ENCODE measurements at regions not wholly inside any gene's neighbourhood (a gene's known extent, or its start where the extent isn't known, plus 50 kb on each side); places are given as distances from the start of the nearest gene placed in this dataset.
A peak's percentile ranks its signal among the peaks of the same experiment; 100 is the strongest.

- TF ChIP-seq ZNF784 (CRISPR knock-in tag; IDR thresholded peaks at IDR 0.05; ENCODE audit: borderline replicate concordance) (no peak), CENPT (CRISPR knock-in tag; IDR thresholded peaks at IDR 0.05; ENCODE audit: low read depth) (no peak), ZKSCAN1 (IDR thresholded peaks at IDR 0.05; ENCODE audit: low read length) (no peak), SP1 (IDR thresholded peaks at IDR 0.05) (no peak), SP1 (CRISPR knock-in tag; IDR thresholded peaks at IDR 0.05) (0 out of 2 replicates have a peak, but pooled peaks have one; percentile 18), MED8 (CRISPR knock-in tag; IDR thresholded peaks at IDR 0.05; ENCODE audit: insufficient replicate concordance) (no peak), PLSCR1 (CRISPR knock-in tag; IDR thresholded peaks at IDR 0.05; ENCODE audit: borderline replicate concordance) (no peak), MEIS1 (CRISPR knock-in tag; IDR thresholded peaks at IDR 0.05; ENCODE audit: borderline replicate concordance) (no peak), ZNF275 (CRISPR knock-in tag; IDR thresholded peaks at IDR 0.05; ENCODE audit: borderline replicate concordance) (no peak), PCBP2 (optimal IDR thresholded peaks at IDR 0.05; ENCODE audit: low read depth, low read length, poor library complexity, severe bottlenecking) (no peak)
- TF ChIP-seq, protein P1, sequence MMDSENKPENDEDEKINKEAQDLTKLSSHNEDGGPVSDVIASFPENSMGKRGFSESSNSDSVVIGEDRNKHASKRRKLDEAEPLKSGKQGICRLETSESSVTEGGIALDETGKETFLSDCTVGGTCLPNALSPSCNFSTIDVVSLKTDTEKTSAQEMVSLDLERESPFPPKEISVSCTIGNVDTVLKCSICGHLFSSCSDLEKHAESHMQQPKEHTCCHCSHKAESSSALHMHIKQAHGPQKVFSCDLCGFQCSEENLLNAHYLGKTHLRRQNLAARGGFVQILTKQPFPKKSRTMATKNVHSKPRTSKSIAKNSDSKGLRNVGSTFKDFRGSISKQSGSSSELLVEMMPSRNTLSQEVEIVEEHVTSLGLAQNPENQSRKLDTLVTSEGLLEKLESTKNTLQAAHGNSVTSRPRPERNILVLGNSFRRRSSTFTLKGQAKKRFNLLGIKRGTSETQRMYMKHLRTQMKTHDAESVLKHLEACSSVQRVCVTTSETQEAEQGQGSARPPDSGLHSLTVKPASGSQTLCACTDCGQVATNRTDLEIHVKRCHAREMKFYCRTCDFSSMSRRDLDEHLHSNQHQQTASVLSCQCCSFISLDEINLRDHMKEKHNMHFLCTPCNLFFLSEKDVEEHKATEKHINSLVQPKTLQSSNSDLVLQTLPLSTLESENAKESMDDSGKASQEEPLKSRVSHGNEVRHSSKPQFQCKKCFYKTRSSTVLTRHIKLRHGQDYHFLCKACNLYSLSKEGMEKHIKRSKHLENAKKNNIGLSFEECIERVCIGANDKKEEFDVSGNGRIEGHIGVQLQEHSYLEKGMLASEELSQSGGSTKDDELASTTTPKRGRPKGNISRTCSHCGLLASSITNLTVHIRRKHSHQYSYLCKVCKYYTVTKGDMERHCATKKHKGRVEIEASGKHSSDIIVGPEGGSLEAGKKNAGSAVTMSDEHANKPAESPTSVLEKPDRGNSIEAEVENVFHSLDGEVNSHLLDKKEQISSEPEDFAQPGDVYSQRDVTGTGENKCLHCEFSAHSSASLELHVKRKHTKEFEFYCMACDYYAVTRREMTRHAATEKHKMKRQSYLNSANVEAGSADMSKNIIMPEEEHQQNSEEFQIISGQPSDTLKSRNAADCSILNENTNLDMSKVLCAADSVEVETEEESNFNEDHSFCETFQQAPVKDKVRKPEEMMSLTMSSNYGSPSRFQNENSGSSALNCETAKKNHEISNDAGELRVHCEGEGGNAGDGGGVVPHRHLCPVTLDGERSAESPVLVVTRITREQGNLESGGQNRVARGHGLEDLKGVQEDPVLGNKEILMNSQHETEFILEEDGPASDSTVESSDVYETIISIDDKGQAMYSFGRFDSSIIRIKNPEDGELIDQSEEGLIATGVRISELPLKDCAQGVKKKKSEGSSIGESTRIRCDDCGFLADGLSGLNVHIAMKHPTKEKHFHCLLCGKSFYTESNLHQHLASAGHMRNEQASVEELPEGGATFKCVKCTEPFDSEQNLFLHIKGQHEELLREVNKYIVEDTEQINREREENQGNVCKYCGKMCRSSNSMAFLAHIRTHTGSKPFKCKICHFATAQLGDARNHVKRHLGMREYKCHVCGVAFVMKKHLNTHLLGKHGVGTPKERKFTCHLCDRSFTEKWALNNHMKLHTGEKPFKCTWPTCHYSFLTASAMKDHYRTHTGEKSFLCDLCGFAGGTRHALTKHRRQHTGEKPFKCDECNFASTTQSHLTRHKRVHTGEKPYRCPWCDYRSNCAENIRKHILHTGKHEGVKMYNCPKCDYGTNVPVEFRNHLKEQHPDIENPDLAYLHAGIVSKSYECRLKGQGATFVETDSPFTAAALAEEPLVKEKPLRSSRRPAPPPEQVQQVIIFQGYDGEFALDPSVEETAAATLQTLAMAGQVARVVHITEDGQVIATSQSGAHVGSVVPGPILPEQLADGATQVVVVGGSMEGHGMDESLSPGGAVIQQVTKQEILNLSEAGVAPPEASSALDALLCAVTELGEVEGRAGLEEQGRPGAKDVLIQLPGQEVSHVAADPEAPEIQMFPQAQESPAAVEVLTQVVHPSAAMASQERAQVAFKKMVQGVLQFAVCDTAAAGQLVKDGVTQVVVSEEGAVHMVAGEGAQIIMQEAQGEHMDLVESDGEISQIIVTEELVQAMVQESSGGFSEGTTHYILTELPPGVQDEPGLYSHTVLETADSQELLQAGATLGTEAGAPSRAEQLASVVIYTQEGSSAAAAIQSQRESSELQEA (CRISPR knock-in tag; IDR thresholded peaks at IDR 0.05; ENCODE audit: not compliant biosample characterization): no peak
- TF ChIP-seq, protein P2, sequence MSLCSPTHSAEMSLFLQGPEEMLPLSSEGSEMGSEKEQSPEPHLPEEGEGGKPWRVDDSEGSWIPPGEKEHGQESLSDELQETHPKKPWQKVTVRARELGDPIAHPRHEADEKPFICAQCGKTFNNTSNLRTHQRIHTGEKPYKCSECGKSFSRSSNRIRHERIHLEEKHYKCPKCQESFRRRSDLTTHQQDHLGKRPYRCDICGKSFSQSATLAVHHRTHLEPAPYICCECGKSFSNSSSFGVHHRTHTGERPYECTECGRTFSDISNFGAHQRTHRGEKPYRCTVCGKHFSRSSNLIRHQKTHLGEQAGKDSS (CRISPR knock-in tag; IDR thresholded peaks at IDR 0.05; ENCODE audit: borderline replicate concordance, low read depth): peak; percentile 48; the same call in 1 of the 2 replicates
- TF ChIP-seq, protein P3, sequence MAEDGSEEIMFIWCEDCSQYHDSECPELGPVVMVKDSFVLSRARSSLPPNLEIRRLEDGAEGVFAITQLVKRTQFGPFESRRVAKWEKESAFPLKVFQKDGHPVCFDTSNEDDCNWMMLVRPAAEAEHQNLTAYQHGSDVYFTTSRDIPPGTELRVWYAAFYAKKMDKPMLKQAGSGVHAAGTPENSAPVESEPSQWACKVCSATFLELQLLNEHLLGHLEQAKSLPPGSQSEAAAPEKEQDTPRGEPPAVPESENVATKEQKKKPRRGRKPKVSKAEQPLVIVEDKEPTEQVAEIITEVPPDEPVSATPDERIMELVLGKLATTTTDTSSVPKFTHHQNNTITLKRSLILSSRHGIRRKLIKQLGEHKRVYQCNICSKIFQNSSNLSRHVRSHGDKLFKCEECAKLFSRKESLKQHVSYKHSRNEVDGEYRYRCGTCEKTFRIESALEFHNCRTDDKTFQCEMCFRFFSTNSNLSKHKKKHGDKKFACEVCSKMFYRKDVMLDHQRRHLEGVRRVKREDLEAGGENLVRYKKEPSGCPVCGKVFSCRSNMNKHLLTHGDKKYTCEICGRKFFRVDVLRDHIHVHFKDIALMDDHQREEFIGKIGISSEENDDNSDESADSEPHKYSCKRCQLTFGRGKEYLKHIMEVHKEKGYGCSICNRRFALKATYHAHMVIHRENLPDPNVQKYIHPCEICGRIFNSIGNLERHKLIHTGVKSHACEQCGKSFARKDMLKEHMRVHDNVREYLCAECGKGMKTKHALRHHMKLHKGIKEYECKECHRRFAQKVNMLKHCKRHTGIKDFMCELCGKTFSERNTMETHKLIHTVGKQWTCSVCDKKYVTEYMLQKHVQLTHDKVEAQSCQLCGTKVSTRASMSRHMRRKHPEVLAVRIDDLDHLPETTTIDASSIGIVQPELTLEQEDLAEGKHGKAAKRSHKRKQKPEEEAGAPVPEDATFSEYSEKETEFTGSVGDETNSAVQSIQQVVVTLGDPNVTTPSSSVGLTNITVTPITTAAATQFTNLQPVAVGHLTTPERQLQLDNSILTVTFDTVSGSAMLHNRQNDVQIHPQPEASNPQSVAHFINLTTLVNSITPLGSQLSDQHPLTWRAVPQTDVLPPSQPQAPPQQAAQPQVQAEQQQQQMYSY (CRISPR knock-in tag; IDR thresholded peaks at IDR 0.05): no peak
Observed at GRCh38 chr9:95783426-95783975, 92.0 kb upstream of the ERCC6L2 start (continued).

All from HepG2 (cell line).